ENCODE measurements at regions not wholly inside any gene's neighbourhood (a gene's known extent, or its start where the extent isn't known, plus 50 kb on each side); places are given as distances from the start of the nearest gene placed in this dataset.

- no peak overlapping the region for H3K4me3 ChIP-seq (ENCODE audit: low read depth, low read length)
- DNase-seq (ENCODE audit: low read depth, low spot score), result no peak
- no peak for TF ChIP-seq CTCF (IDR thresholded peaks at IDR 0.05; ENCODE audit: low read depth, low read length)
- in situ Hi-C loops (cut with HindIII; ENCODE audit: low sequenced_read_pairs), result no loop called here
These were observed 147.5 kb downstream of the CAAP1 start for GRCh38 chr9:26745111-26745510.

GRCh38 chr9:26744191-26744965, 148.2 kb downstream of the CAAP1 start:
- TF ChIP-seq CTCF (IDR thresholded peaks at IDR 0.05; ENCODE audit: low read depth, low read length), result peak; percentile 58
- DNase-seq (ENCODE audit: low read depth, low spot score), result peak; percentile 45
- in situ Hi-C loops (cut with HindIII; ENCODE audit: low sequenced_read_pairs), result no loop called here
- no peak overlapping the region for H3K4me3 ChIP-seq (ENCODE audit: low read depth, low read length)

- in situ Hi-C loops (cut with HindIII; ENCODE audit: low sequenced_read_pairs), result no loop called here
- no peak overlapping the region for H3K4me3 ChIP-seq (ENCODE audit: low read depth, low read length)
- TF ChIP-seq CTCF (IDR thresholded peaks at IDR 0.05; ENCODE audit: low read depth, low read length), result no peak
- no peak for DNase-seq (ENCODE audit: low read depth, low spot score)
These were observed 149.7 kb downstream of the CAAP1 start for GRCh38 chr9:26742828-26743476.

- TF ChIP-seq CTCF (IDR thresholded peaks at IDR 0.05; ENCODE audit: low read depth, low read length), result no peak
- H3K4me3 ChIP-seq (ENCODE audit: low read depth, low read length), result no peak overlapping the region
- DNase-seq (ENCODE audit: low read depth, low spot score), result no peak
- in situ Hi-C loops (cut with HindIII; ENCODE audit: low sequenced_read_pairs), result no loop called here
These were observed 157.4 kb downstream of the CAAP1 start for GRCh38 chr9:26735160-26735559.

GRCh38 chr9:26729187-26729586, 163.4 kb downstream of the CAAP1 start:
- TF ChIP-seq CTCF (IDR thresholded peaks at IDR 0.05; ENCODE audit: low read depth, low read length), result no peak
- H3K4me3 ChIP-seq (ENCODE audit: low read depth, low read length), result no peak overlapping the region
- DNase-seq (ENCODE audit: low read depth, low spot score), result no peak
- in situ Hi-C loops (cut with HindIII; ENCODE audit: low sequenced_read_pairs), result no loop called here

- in situ Hi-C loops (cut with HindIII; ENCODE audit: low sequenced_read_pairs), result no loop called here
- DNase-seq (ENCODE audit: low read depth, low spot score), result no peak
- TF ChIP-seq CTCF (IDR thresholded peaks at IDR 0.05; ENCODE audit: low read depth, low read length), result no peak
- H3K4me3 ChIP-seq (ENCODE audit: low read depth, low read length), result no peak overlapping the region
These were observed 165.1 kb downstream of the CAAP1 start for GRCh38 chr9:26727471-26727870.
